ENCODE measurements at regions not wholly inside any gene's neighbourhood (a gene's known extent, or its start where the extent isn't known, plus 50 kb on each side); places are given as distances from the start of the nearest gene placed in this dataset.

DNA sequence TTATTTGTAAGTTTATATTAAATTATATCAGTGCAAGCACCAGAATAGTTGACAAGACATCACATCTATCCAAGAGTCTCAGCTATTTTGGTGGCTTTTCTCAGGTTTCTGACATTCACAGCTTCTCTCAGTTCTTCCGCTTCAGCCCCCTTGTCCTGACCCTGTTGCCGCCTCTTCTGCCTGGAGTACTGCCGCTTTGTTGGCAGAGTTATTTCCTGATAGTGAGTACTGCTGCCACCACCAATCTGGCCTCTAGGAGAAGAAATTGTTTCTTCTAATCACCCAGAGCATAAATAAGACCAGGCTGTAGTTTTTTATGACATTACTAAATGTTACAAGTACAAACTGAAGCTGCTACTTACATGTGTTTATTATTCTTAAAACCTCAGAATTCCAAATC lies 470.1 kb downstream of the NSUN3 start:
- ATAC-seq (no peak), DNase-seq (ENCODE audit: low spot score) (no peak)
- Histone ChIP-seq H2AFZ (no peak overlapping the region), H3K4me2 (no peak overlapping the region), H3K27me3 (ENCODE audit: insufficient read depth) (no peaks in the 10 kb centered on the region), H3K79me2 (replicated peaks; ENCODE audit: insufficient read depth) (no peaks in the 10 kb centered on the region), H4K20me1 (replicated peaks; ENCODE audit: insufficient read depth) (no peaks in the 10 kb centered on the region), H3K9me2 (ENCODE audit: insufficient read depth) (no peaks in the 10 kb centered on the region), H3K4me3 (no peak overlapping the region), H3K4me1 (ENCODE audit: insufficient read depth) (no peaks in the 10 kb centered on the region), H3K36me3 (ENCODE audit: insufficient read depth) (no peaks in the 10 kb centered on the region), H3K27ac (ENCODE audit: low read depth) (no peak overlapping the region), H3F3A (replicated peaks; ENCODE audit: low read depth) (no peaks in the 10 kb centered on the region)
- Mint-ChIP-seq H3K27ac (no peak overlapping the region), H3K4me1 (no peaks in the 10 kb centered on the region), H3K4me3 (no peak overlapping the region), H3K36me3 (ENCODE audit: low read depth) (no peaks in the 10 kb centered on the region), H3K27me3 (ENCODE audit: insufficient read depth, low read depth, poor library complexity) (peaks cover 2% of the 10 kb centered on the region), H3K9me3 (no peaks in the 10 kb centered on the region)
- TF ChIP-seq REST (IDR thresholded peaks at IDR 0.05; ENCODE audit: unreplicated experiment): no peak
- TF ChIP-seq EZH2phosphoT487 (IDR thresholded peaks at IDR 0.05; ENCODE audit: unreplicated experiment): no peak
- TF ChIP-seq CREB1 (CRISPR knock-in tag; IDR thresholded peaks at IDR 0.05; ENCODE audit: low read depth): no peak
- TF ChIP-seq JUNB (IDR thresholded peaks at IDR 0.05; ENCODE audit: unreplicated experiment): no peak
- TF ChIP-seq, protein P1, sequence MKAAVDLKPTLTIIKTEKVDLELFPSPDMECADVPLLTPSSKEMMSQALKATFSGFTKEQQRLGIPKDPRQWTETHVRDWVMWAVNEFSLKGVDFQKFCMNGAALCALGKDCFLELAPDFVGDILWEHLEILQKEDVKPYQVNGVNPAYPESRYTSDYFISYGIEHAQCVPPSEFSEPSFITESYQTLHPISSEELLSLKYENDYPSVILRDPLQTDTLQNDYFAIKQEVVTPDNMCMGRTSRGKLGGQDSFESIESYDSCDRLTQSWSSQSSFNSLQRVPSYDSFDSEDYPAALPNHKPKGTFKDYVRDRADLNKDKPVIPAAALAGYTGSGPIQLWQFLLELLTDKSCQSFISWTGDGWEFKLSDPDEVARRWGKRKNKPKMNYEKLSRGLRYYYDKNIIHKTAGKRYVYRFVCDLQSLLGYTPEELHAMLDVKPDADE (IDR thresholded peaks at IDR 0.05): no peak
- TF ChIP-seq, protein P2, sequence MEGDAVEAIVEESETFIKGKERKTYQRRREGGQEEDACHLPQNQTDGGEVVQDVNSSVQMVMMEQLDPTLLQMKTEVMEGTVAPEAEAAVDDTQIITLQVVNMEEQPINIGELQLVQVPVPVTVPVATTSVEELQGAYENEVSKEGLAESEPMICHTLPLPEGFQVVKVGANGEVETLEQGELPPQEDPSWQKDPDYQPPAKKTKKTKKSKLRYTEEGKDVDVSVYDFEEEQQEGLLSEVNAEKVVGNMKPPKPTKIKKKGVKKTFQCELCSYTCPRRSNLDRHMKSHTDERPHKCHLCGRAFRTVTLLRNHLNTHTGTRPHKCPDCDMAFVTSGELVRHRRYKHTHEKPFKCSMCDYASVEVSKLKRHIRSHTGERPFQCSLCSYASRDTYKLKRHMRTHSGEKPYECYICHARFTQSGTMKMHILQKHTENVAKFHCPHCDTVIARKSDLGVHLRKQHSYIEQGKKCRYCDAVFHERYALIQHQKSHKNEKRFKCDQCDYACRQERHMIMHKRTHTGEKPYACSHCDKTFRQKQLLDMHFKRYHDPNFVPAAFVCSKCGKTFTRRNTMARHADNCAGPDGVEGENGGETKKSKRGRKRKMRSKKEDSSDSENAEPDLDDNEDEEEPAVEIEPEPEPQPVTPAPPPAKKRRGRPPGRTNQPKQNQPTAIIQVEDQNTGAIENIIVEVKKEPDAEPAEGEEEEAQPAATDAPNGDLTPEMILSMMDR (conservative IDR thresholded peaks at IDR 0.05; ENCODE audit: low read depth in 2 of 2): no peak
- TF ChIP-seq STAT1 (IDR thresholded peaks at IDR 0.05; ENCODE audit: unreplicated experiment): no peak
- no peak for TF ChIP-seq NANOG (IDR thresholded peaks at IDR 0.05; ENCODE audit: borderline replicate concordance)
- TF ChIP-seq ZNF331 (CRISPR knock-in tag; IDR thresholded peaks at IDR 0.05; ENCODE audit: low read depth): no peak
- no peak for TF ChIP-seq ZNF462 (CRISPR knock-in tag; IDR thresholded peaks at IDR 0.05)
- no peak for TF ChIP-seq EZH2 (IDR thresholded peaks at IDR 0.05; ENCODE audit: low read depth, unreplicated experiment)
- no peak for TF ChIP-seq ZNF114 (CRISPR knock-in tag; IDR thresholded peaks at IDR 0.05)
- no peak for TF ChIP-seq POLR2AphosphoS5 (IDR thresholded peaks at IDR 0.05; ENCODE audit: low read depth)

Measured in GM23338 (cell line).